ENCODE measurements at regions not wholly inside any gene's neighbourhood (a gene's known extent, or its start where the extent isn't known, plus 50 kb on each side); places are given as distances from the start of the nearest gene placed in this dataset.
A peak's percentile ranks its signal among the peaks of the same experiment; 100 is the strongest.

DNA sequence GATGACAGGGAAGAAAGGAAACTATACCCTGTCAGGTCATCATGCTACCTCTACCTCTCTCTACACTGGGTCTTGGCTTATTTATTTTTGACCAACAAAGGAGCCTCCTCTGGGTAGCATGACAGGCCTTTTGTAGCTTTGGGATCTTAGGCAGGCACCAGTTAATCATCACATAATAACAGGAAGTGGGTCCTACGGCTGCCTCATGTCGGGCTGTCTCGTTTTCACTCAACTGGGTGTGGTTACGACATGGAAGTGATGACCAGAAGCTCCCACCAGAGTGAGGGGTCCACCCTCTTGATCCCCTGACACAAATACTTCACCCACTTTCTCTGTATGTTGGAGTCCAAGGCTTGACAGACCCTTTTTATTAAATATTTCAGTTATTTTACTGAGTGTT, 105.3 kb downstream of the CD47 start:
- Histone ChIP-seq H3K4me2 (ENCODE audit: insufficient read depth, low read length) (no peak overlapping the region), H3K4me1 (ENCODE audit: control insufficient read depth, extremely low read depth, insufficient read depth, low read length) (peaks cover 42% of the 10 kb centered on the region), H3K9me1 (replicated peaks; ENCODE audit: control insufficient read depth, extremely low read depth, insufficient read depth, low read length) (no peaks in the 10 kb centered on the region), H3K9me3 (replicated peaks; ENCODE audit: control insufficient read depth, insufficient read depth, low read length) (no peaks in the 10 kb centered on the region), H3K36me3 (ENCODE audit: control insufficient read depth in 2 of 2, extremely low read depth in 1 of 2, insufficient read depth in 2 of 2, low read length in 2 of 2) (no peaks in the 10 kb centered on the region), H3K4me3 (replicated peaks in 1 of 3; ENCODE audit: insufficient read depth in 1 of 3, low read depth in 1 of 3, low read length in 3 of 3) (no peak overlapping the region), H3K27ac (ENCODE audit: insufficient read depth, low read depth, low read length) (no peak overlapping the region), H3K27me3 (ENCODE audit: control insufficient read depth in 2 of 2, insufficient read depth in 2 of 2, low read length in 2 of 2) (no peaks in the 10 kb centered on the region), H2AFZ (ENCODE audit: low read depth, low read length) (peak overlapping the region; percentile 11), H4K20me1 (replicated peaks; ENCODE audit: control insufficient read depth, extremely low read depth, insufficient read depth, low read length) (no peaks in the 10 kb centered on the region), H3K9ac (replicated peaks; ENCODE audit: extremely low read depth, insufficient read depth, low read length) (no peak overlapping the region), H3K79me2 (ENCODE audit: control insufficient read depth, insufficient read depth, low read length) (no peaks in the 10 kb centered on the region)
- POLR2A ChIA-PET = no interaction called here
- CTCF ChIA-PET = interaction anchor here (1.1 to 1.3 kb wide), 3 partner anchors 10 to 57 kb away, joined by 3 to 4 read pairs (median 3); no protein-coding TSS in a partner anchor
- no peak for DNase-seq (ENCODE audit: low read depth, low spot score)
- no peak for FAIRE-seq
- intact Hi-C loops (cut with micrococcal nuclease) (loop anchor here (5.0 kb wide), 1 partner anchor 37 kb away; no protein-coding TSS in a partner anchor), dilution Hi-C loops (cut with MboI; ENCODE audit: extremely low pct_ligation_motif_present, low sequenced_read_pairs) (no loop called here)
- BruUV-seq (replicated peaks) = no TSS peak
- TF ChIP-seq POLR2AphosphoS5 (IDR thresholded peaks at IDR 0.05; ENCODE audit: insufficient read depth, low read depth, low read length) (no peak), MYC (IDR thresholded peaks at IDR 0.05; ENCODE audit: low read depth, low read length) (no peak), FOS (IDR thresholded peaks at IDR 0.05; ENCODE audit: borderline replicate concordance, insufficient read depth, low read length) (no peak), GATA2 (IDR thresholded peaks at IDR 0.05; ENCODE audit: insufficient read depth, insufficient read length, low read depth, low read length) (no peak), EZH2 (IDR thresholded peaks at IDR 0.05; ENCODE audit: borderline replicate concordance, low read depth, low read length, severe bottlenecking) (no peak), JUN (IDR thresholded peaks at IDR 0.05; ENCODE audit: borderline replicate concordance, insufficient read depth, insufficient read length, low read depth) (no peak), POLR2A (IDR thresholded peaks at IDR 0.05; ENCODE audit: low read depth, low read length) (no peak)
- TF ChIP-seq, protein P1, sequence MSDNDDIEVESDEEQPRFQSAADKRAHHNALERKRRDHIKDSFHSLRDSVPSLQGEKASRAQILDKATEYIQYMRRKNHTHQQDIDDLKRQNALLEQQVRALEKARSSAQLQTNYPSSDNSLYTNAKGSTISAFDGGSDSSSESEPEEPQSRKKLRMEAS (IDR thresholded peaks at IDR 0.05; ENCODE audit: insufficient read depth, insufficient read length) = no peak
- TF ChIP-seq, protein P2, sequence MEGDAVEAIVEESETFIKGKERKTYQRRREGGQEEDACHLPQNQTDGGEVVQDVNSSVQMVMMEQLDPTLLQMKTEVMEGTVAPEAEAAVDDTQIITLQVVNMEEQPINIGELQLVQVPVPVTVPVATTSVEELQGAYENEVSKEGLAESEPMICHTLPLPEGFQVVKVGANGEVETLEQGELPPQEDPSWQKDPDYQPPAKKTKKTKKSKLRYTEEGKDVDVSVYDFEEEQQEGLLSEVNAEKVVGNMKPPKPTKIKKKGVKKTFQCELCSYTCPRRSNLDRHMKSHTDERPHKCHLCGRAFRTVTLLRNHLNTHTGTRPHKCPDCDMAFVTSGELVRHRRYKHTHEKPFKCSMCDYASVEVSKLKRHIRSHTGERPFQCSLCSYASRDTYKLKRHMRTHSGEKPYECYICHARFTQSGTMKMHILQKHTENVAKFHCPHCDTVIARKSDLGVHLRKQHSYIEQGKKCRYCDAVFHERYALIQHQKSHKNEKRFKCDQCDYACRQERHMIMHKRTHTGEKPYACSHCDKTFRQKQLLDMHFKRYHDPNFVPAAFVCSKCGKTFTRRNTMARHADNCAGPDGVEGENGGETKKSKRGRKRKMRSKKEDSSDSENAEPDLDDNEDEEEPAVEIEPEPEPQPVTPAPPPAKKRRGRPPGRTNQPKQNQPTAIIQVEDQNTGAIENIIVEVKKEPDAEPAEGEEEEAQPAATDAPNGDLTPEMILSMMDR (IDR thresholded peaks at IDR 0.05; ENCODE audit: extremely low read depth in 1 of 2, insufficient read depth in 1 of 2, low read depth in 1 of 2, low read length in 2 of 2) = no peak
